ENCODE measurements at regions not wholly inside any gene's neighbourhood (a gene's known extent, or its start where the extent isn't known, plus 50 kb on each side); places are given as distances from the start of the nearest gene placed in this dataset.
A peak's percentile ranks its signal among the peaks of the same experiment; 100 is the strongest.

DNA sequence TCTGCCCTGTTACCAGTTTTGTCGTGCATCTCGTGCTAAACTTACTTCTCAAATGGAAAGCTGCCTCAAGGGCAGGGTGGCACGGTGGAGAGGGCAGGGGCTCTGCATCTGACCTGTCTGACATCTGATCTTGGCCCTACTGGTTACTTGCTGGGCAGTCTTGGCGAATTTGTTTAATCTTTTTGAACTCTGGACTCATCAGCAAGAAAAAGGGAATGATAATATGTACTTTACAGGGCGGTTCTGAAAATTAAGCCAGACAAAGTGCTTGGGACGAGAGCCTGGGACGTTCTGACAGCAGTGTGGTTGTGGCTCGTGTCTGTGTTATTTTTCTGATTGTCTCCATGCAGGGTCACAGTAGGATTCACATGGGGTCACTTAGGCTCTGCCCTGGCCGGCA lies 659.3 kb downstream of the VRK1 start:
- Histone ChIP-seq H3K4me1 (ENCODE audit: control insufficient read depth in 3 of 3, insufficient read depth in 2 of 3, low read depth in 1 of 3, low read length in 2 of 3) (peaks cover 0 to 12% (median 3%) of the 10 kb centered on the region in 3 donors), H3K27ac (ENCODE audit: low read depth in 1 of 3, low read length in 2 of 3) (peak overlapping the region; percentile 28 to 36 (median 33)), H3K9me3 (ENCODE audit: control insufficient read depth in 2 of 2, insufficient read depth in 1 of 2, low read depth in 1 of 2, low read length in 1 of 2) (no peaks in the 10 kb centered on the region), H3K36me3 (ENCODE audit: control insufficient read depth in 3 of 3, insufficient read depth in 2 of 3, low read depth in 1 of 3, low read length in 3 of 3) (no peaks in the 10 kb centered on the region), H3K4me3 (ENCODE audit: low read depth in 1 of 3, low read length in 3 of 3) (no peak overlapping the region), H3K27me3 (ENCODE audit: control insufficient read depth in 3 of 3, insufficient read depth in 3 of 3, low read length in 3 of 3) (peaks cover 0 to 3% (median 0%) of the 10 kb centered on the region in 3 donors)
- FAIRE-seq, result no peak
- peak; percentile 46 to 54 for DNase-seq
- 23 to 62% (median 48%) methylated on average over 9 of the region's 9 CpGs for WGBS, 3 donors

DNA sequence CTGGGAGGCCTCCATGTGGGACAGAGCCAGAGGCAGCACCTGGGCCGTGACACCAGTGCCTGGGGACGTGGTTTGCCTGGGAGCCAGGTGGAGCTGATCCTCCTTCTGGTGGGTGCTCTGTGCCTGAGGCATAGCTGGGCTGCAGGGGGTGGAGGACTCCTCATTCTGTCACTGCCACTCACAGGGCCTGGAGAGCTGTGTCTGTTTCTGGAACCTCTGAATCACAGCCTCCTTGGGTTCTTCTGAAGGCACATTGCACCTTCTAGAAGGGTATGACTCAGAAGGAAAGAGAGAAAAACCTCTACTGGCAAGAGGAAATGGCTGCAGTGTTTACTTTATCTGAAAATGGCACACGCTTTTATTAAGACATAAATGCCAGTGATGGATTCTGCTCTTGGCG lies 659.8 kb downstream of the VRK1 start:
- Histone ChIP-seq H3K4me1 (ENCODE audit: control insufficient read depth in 3 of 3, insufficient read depth in 2 of 3, low read depth in 1 of 3, low read length in 2 of 3) (peaks cover 0 to 12% (median 3%) of the 10 kb centered on the region in 3 donors), H3K27ac (ENCODE audit: low read depth in 1 of 3, low read length in 2 of 3) (peak overlapping the region; percentile 28 to 36 (median 33)), H3K4me3 (ENCODE audit: low read depth in 1 of 3, low read length in 3 of 3) (no peak overlapping the region), H3K36me3 (ENCODE audit: control insufficient read depth in 3 of 3, insufficient read depth in 2 of 3, low read depth in 1 of 3, low read length in 3 of 3) (no peaks in the 10 kb centered on the region), H3K27me3 (ENCODE audit: control insufficient read depth in 3 of 3, insufficient read depth in 3 of 3, low read length in 3 of 3) (peaks cover 0 to 3% (median 0%) of the 10 kb centered on the region in 3 donors), H3K9me3 (ENCODE audit: control insufficient read depth in 2 of 2, insufficient read depth in 1 of 2, low read depth in 1 of 2, low read length in 1 of 2) (peaks cover 0 to 3% of the 10 kb centered on the region in 2 donors)
- FAIRE-seq (no peak), DNase-seq (peak; percentile 30 to 55)
- WGBS, 3 donors, result 14 to 43% (median 33%) methylated on average over 4 of the region's 4 CpGs

DNA sequence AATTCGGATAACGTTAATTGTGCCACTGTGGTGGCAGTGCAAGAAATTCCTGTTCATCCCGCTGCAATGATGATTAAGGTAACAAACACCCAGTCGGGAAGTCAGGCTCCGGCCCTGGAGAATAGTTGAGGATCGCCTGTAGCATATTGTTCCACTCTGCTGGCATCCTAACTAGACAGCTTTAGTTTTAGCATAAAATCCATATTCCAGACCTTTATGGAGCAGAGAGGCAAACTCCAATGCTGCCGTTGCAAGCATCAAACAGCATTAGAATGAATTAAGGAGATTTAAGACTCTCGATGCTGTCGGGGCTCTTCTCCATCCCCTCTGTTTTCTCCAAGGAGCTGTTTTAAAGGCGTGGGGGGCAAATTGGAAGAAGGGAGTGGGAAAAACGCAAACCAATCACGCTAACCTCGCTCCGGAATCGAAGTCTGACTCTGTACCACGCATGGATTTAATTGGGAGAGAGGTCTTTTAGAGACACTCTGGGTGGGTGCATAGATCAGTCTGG lies 660.4 kb downstream of the VRK1 start:
- Histone ChIP-seq H3K27me3 (ENCODE audit: control insufficient read depth in 3 of 3, insufficient read depth in 3 of 3, low read length in 3 of 3) (peaks cover 0 to 3% (median 0%) of the 10 kb centered on the region in 3 donors), H3K4me3 (ENCODE audit: low read depth in 1 of 3, low read length in 3 of 3) (no peak overlapping the region), H3K9me3 (ENCODE audit: control insufficient read depth in 2 of 2, insufficient read depth in 1 of 2, low read depth in 1 of 2, low read length in 1 of 2) (peaks cover 0 to 4% of the 10 kb centered on the region in 2 donors), H3K4me1 (ENCODE audit: control insufficient read depth in 3 of 3, insufficient read depth in 2 of 3, low read depth in 1 of 3, low read length in 2 of 3) (peaks cover 0 to 12% (median 3%) of the 10 kb centered on the region in 3 donors), H3K36me3 (ENCODE audit: control insufficient read depth in 3 of 3, insufficient read depth in 2 of 3, low read depth in 1 of 3, low read length in 3 of 3) (no peaks in the 10 kb centered on the region), H3K27ac (ENCODE audit: low read depth in 1 of 3, low read length in 2 of 3) (no peak overlapping the region)
- no peak for FAIRE-seq
- no peak for DNase-seq
- WGBS, 3 donors, result 80 to 94% (median 93%) methylated on average over 16 of the region's 16 CpGs

DNA sequence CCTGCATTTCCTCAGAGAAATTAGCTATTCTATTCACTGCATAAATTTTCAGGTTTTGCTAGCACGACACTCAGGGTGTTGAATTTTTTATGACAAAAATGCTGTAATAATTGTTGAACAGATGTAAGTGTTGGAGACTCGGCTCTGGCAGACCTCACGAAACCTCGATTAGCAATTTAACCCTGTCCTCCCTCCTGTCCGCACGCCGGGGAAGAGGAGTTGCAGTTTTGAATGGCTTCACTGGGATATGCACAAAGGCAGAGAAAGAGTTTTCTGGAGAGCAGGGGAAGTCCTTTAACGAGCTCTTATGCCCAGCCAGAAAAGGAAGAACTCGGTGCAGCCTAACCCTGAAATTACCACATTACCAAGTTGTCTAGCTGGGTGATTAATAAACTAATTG lies 661.1 kb downstream of the VRK1 start:
- WGBS, 3 donors, result 50 to 77% (median 62%) methylated on average over 9 of the region's 9 CpGs
- Histone ChIP-seq H3K4me3 (ENCODE audit: low read depth in 1 of 3, low read length in 3 of 3) (peak overlapping the region in 1 of 3 donors; percentile 43), H3K9me3 (ENCODE audit: control insufficient read depth in 2 of 2, insufficient read depth in 1 of 2, low read depth in 1 of 2, low read length in 1 of 2) (peaks cover 0 to 4% of the 10 kb centered on the region in 2 donors), H3K4me1 (ENCODE audit: control insufficient read depth in 3 of 3, insufficient read depth in 2 of 3, low read depth in 1 of 3, low read length in 2 of 3) (peaks cover 0 to 12% (median 3%) of the 10 kb centered on the region in 3 donors), H3K36me3 (ENCODE audit: control insufficient read depth in 3 of 3, insufficient read depth in 2 of 3, low read depth in 1 of 3, low read length in 3 of 3) (no peaks in the 10 kb centered on the region), H3K27ac (ENCODE audit: low read depth in 1 of 3, low read length in 2 of 3) (peak overlapping the region in 2 of 3 donors; percentile 5 to 79), H3K27me3 (ENCODE audit: control insufficient read depth in 3 of 3, insufficient read depth in 3 of 3, low read length in 3 of 3) (peaks cover 0 to 3% (median 0%) of the 10 kb centered on the region in 3 donors)
- no peak for FAIRE-seq
- no peak for DNase-seq

DNA sequence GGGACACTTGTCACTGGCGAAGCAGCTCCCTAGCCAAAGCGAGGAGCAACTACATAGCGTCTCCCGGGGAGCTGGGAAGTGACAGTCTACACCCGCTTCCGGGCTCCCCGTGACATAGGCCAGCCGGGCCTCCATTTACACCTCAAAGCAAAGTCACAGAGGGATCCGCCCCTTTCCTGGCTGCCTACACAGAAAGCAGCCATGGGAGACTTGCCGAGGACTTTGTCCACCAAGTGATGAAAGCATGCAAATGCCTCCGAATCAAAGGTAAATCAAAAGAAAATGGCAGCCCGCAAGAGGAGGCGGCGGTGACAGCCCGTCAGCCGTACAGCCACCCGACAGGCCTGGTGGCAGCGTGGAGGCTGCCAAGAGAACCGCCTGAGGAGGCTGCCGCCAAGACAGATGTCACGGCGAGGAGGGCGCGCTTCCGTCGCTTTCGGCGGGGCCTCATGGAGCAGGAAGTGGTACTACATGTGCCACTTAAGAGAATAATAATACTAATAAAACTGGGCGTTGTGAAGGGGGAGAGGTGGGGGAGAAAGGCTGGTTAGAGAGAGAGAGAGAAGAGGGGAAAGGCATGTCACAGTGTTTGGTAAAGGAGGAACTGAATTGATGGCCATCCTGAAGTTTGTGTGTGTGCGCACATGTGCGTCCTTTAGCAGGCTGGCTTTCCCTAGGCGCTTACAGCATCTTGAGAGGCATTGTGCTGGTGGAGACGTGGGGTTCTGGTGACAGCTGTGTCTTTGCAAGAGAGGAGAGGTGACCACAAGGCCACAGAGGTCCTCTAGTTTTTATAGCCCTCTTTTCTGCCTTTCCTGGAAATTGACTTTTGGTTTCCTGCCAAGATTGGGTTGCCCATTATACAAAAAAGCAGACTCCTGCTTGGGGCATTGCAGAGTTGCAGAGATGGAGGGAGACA lies 661.7 kb downstream of the VRK1 start:
- H3K4me1 ChIP-seq (ENCODE audit: control insufficient read depth in 3 of 3, insufficient read depth in 2 of 3, low read depth in 1 of 3, low read length in 2 of 3), result peaks cover 0 to 12% (median 3%) of the 10 kb centered on the region in 3 donors
- peaks cover 0 to 4% of the 10 kb centered on the region in 2 donors for H3K9me3 ChIP-seq (ENCODE audit: control insufficient read depth in 2 of 2, insufficient read depth in 1 of 2, low read depth in 1 of 2, low read length in 1 of 2)
- peak overlapping the region in 2 of 3 donors; percentile 5 to 79 for H3K27ac ChIP-seq (ENCODE audit: low read depth in 1 of 3, low read length in 2 of 3)
- H3K4me3 ChIP-seq (ENCODE audit: low read depth in 1 of 3, low read length in 3 of 3), result peak overlapping the region in 2 of 3 donors; percentile 34 to 43
- FAIRE-seq (no peak), DNase-seq (peak; percentile 84 to 88)
- H3K36me3 ChIP-seq (ENCODE audit: control insufficient read depth in 3 of 3, insufficient read depth in 2 of 3, low read depth in 1 of 3, low read length in 3 of 3), result no peaks in the 10 kb centered on the region
- H3K27me3 ChIP-seq (ENCODE audit: control insufficient read depth in 3 of 3, insufficient read depth in 3 of 3, low read length in 3 of 3), result peaks cover 0 to 3% (median 0%) of the 10 kb centered on the region in 3 donors
- 14 to 25% (median 23%) methylated on average over 33 of the region's 33 CpGs for WGBS, 3 donors

DNA sequence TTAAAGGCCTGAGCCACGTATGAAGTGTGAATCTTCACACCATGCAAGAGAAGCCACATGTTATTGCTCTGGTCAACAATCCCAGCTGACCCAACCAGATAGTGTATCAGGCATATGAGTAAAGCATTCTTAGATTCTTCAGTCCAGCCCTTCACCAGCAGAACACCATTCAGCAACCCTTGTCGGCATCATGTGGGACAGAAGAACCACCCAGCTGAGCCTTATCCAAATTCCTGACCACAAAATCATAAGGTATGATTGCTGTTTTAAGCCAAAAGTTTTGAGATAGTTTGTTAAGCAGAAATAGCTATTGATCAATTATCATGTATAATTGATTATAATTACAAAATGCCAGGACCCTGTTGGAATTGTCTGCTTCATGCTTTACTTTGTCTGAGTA lies 664.9 kb downstream of the VRK1 start:
- Histone ChIP-seq H3K27ac (ENCODE audit: low read depth in 1 of 3, low read length in 2 of 3) (no peak overlapping the region), H3K27me3 (ENCODE audit: control insufficient read depth in 3 of 3, insufficient read depth in 3 of 3, low read length in 3 of 3) (peaks cover 0 to 3% (median 0%) of the 10 kb centered on the region in 3 donors), H3K9me3 (ENCODE audit: control insufficient read depth in 2 of 2, insufficient read depth in 1 of 2, low read depth in 1 of 2, low read length in 1 of 2) (peaks cover 0 to 4% of the 10 kb centered on the region in 2 donors), H3K4me1 (ENCODE audit: control insufficient read depth in 3 of 3, insufficient read depth in 2 of 3, low read depth in 1 of 3, low read length in 2 of 3) (peaks cover 0 to 5% (median 3%) of the 10 kb centered on the region in 3 donors), H3K4me3 (ENCODE audit: low read depth in 1 of 3, low read length in 3 of 3) (no peak overlapping the region), H3K36me3 (ENCODE audit: control insufficient read depth in 3 of 3, insufficient read depth in 2 of 3, low read depth in 1 of 3, low read length in 3 of 3) (no peaks in the 10 kb centered on the region)
- FAIRE-seq (no peak), DNase-seq (no peak)
- 75 to 88% (median 87%) methylated on average over 2 of the region's 2 CpGs for WGBS, 3 donors

DNA sequence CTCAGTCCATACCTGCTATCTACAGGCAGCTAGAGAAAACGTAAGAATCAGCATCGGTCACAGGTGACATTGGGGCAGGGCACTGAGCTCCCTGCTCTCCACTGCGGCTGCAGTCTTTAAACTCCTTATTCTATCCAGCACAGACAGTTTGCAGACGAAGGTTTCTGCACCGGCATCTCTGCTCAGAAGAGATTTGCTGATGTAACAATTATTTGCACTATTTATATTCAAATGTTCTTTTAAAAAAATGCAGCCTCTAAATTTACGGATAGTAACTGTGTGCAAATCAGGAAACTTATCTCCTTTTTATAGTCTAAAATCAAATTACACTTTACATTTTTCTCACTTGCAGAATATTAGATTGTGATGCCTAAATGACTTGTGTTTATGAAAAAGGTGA lies 671.0 kb downstream of the VRK1 start:
- no peak for FAIRE-seq
- H3K27ac ChIP-seq (ENCODE audit: low read depth in 1 of 3, low read length in 2 of 3), result no peak overlapping the region
- no peaks in the 10 kb centered on the region for H3K9me3 ChIP-seq (ENCODE audit: control insufficient read depth in 2 of 2, insufficient read depth in 1 of 2, low read depth in 1 of 2, low read length in 1 of 2)
- no peaks in the 10 kb centered on the region for H3K36me3 ChIP-seq (ENCODE audit: control insufficient read depth in 3 of 3, insufficient read depth in 2 of 3, low read depth in 1 of 3, low read length in 3 of 3)
- no peak overlapping the region for H3K4me3 ChIP-seq (ENCODE audit: low read depth in 1 of 3, low read length in 3 of 3)
- no peaks in the 10 kb centered on the region for H3K4me1 ChIP-seq (ENCODE audit: control insufficient read depth in 3 of 3, insufficient read depth in 2 of 3, low read depth in 1 of 3, low read length in 2 of 3)
- 61 to 70% (median 66%) methylated on average over 6 of the region's 6 CpGs for WGBS, 3 donors
- no peak for DNase-seq
- no peaks in the 10 kb centered on the region for H3K27me3 ChIP-seq (ENCODE audit: control insufficient read depth in 3 of 3, insufficient read depth in 3 of 3, low read length in 3 of 3)

DNA sequence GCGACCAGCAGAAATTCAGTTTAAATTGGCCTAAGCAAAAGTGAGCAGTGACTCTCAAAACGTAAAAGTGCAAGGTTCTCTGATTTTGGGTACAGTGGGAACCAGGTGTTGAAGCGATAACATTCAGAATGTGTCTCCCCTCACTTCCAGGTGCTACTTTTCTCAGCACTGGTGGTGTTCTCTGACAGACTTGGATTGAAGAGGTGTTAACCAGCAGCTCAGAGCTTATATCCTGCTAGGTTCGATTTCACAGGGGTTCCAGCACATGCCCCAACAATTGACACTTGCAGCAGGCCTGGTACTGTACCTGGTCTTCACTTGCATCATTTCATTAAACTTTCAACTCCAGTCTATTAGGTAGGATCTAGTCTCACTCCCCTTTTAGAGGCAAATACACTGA lies 680.2 kb downstream of the VRK1 start:
- WGBS, 3 donors, result 65 to 77% (median 70%) methylated on average over 4 of the region's 4 CpGs
- DNase-seq, result no peak
- H3K36me3 ChIP-seq (ENCODE audit: control insufficient read depth in 3 of 3, insufficient read depth in 2 of 3, low read depth in 1 of 3, low read length in 3 of 3), result no peaks in the 10 kb centered on the region
- no peak overlapping the region for H3K27ac ChIP-seq (ENCODE audit: low read depth in 1 of 3, low read length in 2 of 3)
- H3K27me3 ChIP-seq (ENCODE audit: control insufficient read depth in 3 of 3, insufficient read depth in 3 of 3, low read length in 3 of 3), result no peaks in the 10 kb centered on the region
- no peak overlapping the region for H3K4me3 ChIP-seq (ENCODE audit: low read depth in 1 of 3, low read length in 3 of 3)
- no peaks in the 10 kb centered on the region for H3K4me1 ChIP-seq (ENCODE audit: control insufficient read depth in 3 of 3, insufficient read depth in 2 of 3, low read depth in 1 of 3, low read length in 2 of 3)
- H3K9me3 ChIP-seq (ENCODE audit: control insufficient read depth in 2 of 2, insufficient read depth in 1 of 2, low read depth in 1 of 2, low read length in 1 of 2), result no peaks in the 10 kb centered on the region
- FAIRE-seq, result no peak
